Neural cell (in vitro differentiated cells): ENCODE measurements at regions not wholly inside any gene's neighbourhood (a gene's known extent, or its start where the extent isn't known, plus 50 kb on each side); places are given as distances from the start of the nearest gene placed in this dataset.

ENCODE experiments used
- H2AFZ ChIP-seq: fragments of 200-600, 300-800 bp; sonication (generic), shearing (Covaris generic); 2 replicates; pipeline ENCODE4 v1.6.0; 2014; ENCODE audit warnings: low read depth, mild to moderate bottlenecking, antibody characterized with exemption, low read length, moderate library complexity
- H3F3A ChIP-seq: fragments of 200-600 bp; shearing (Covaris generic); 2 replicates; pipeline ENCODE4 v1.6.1; 2016; ENCODE audit warnings: mild to moderate bottlenecking, moderate library complexity, mixed read lengths, antibody characterized with exemption, low read length; ENCODE audit not compliant: insufficient read depth, poor library complexity, severe bottlenecking
- H3K27ac ChIP-seq: fragments of 200-600, 300-800 bp; sonication (generic), shearing (Covaris generic); 2 replicates; pipeline ENCODE4 v1.5.1; 2014; ENCODE audit warnings: mild to moderate bottlenecking, low read length, moderate library complexity
- H3K27me3 ChIP-seq: fragments of 300-800, 200-600 bp; sonication (generic), shearing (Covaris generic); 2 replicates; pipeline ENCODE4 v1.6.0; 2014; ENCODE audit warnings: mild to moderate bottlenecking, low read depth, low read length, moderate library complexity; ENCODE audit not compliant: insufficient read depth
- H3K36me3 ChIP-seq: fragments of 300-800, 200-600 bp; sonication (generic), shearing (Covaris generic); 2 replicates; pipeline ENCODE4 v1.5.1; 2014; ENCODE audit warnings: mild to moderate bottlenecking, antibody characterized with exemption, low read length, moderate library complexity; ENCODE audit not compliant: insufficient read depth
- H3K4me2 ChIP-seq: fragments of 300-800, 200-600 bp; sonication (generic), shearing (Covaris generic); 2 replicates; pipeline ENCODE4 v1.6.0; 2014; ENCODE audit warnings: mild to moderate bottlenecking, low read length
- H3K4me3 ChIP-seq: fragments of 300-800, 200-600 bp; sonication (generic), shearing (Covaris generic); 2 replicates; pipeline ENCODE4 v1.5.1; 2014; ENCODE audit warnings: mild to moderate bottlenecking, low read length, moderate library complexity
- H3K79me2 ChIP-seq: fragments of 200-600 bp; shearing (Covaris generic); replicated peaks from 2 replicates; pipeline ENCODE4 v1.6.0; 2014; ENCODE audit warnings: mild to moderate bottlenecking, low read length, moderate library complexity; ENCODE audit not compliant: insufficient read depth
- H3K9ac ChIP-seq: fragments of 300-800, 200-600 bp; sonication (generic), shearing (Covaris generic); 2 replicates; pipeline ENCODE4 v1.6.1; 2016; ENCODE audit warnings: mild to moderate bottlenecking, low read length, mixed read lengths
- H3K9me2 ChIP-seq: fragments of 200-600 bp; shearing (Covaris generic); 2 replicates; pipeline ENCODE4 v1.6.1; 2016; ENCODE audit warnings: mild to moderate bottlenecking, low read length, mixed read lengths; ENCODE audit not compliant: insufficient read depth
- H3K9me3 ChIP-seq: fragments of 200-600, 300-800 bp; sonication (generic), shearing (Covaris generic); 2 replicates; pipeline ENCODE4 v1.6.1; 2016; ENCODE audit warnings: mild to moderate bottlenecking, mixed run types, low read length, moderate library complexity, mixed read lengths
- H4K20me1 ChIP-seq: fragments of 200-600 bp; shearing (Covaris generic); 2 replicates; pipeline ENCODE4 v1.6.1; 2016; ENCODE audit warnings: mild to moderate bottlenecking, mixed run types; ENCODE audit not compliant: insufficient read depth
- CTCF ChIP-seq: fragments of 450-650 bp; IDR thresholded peaks from 2 replicates; pipeline ENCODE4 v1.5.1; 2014; ENCODE audit warnings: antibody characterized with exemption, mild to moderate bottlenecking, moderate library complexity; ENCODE audit not compliant: poor library complexity, severe bottlenecking
- EP300 ChIP-seq: fragments of 450-650 bp; conservative IDR thresholded peaks from 2 replicates; pipeline ENCODE4 v1.6.1; 2014; ENCODE audit warnings: antibody characterized with exemption, mild to moderate bottlenecking, moderate library complexity; ENCODE audit not compliant: poor library complexity, severe bottlenecking
- EZH2 ChIP-seq: fragments of 200-600, 300-800 bp; shearing (Covaris generic), sonication (generic); IDR thresholded peaks from 2 replicates; pipeline ENCODE4 v1.6.1; 2014; ENCODE audit warnings: antibody characterized with exemption, low read length, borderline replicate concordance, mild to moderate bottlenecking; ENCODE audit not compliant: insufficient read depth, poor library complexity, severe bottlenecking
- MXI1 ChIP-seq: fragments of 450-650 bp; conservative IDR thresholded peaks from 2 replicates; pipeline ENCODE4 v1.6.1; 2014; ENCODE audit warnings: antibody characterized with exemption, mild to moderate bottlenecking; ENCODE audit not compliant: poor library complexity, severe bottlenecking
- POLR2AphosphoS5 ChIP-seq: IDR thresholded peaks from 2 replicates; pipeline ENCODE4 v1.6.1; 2012
- RAD21 ChIP-seq: fragments of 450-650 bp; conservative IDR thresholded peaks from 2 replicates; pipeline ENCODE4 v1.6.1; 2014; ENCODE audit warnings: antibody characterized with exemption, mild to moderate bottlenecking, moderate library complexity
- REST ChIP-seq: IDR thresholded peaks from 2 replicates; pipeline ENCODE4 v1.6.1; 2012; ENCODE audit warnings: borderline replicate concordance
- SMC3 ChIP-seq: fragments of 450-650 bp; conservative IDR thresholded peaks from 2 replicates; pipeline ENCODE4 v1.6.1; 2014; ENCODE audit warnings: antibody characterized with exemption, mild to moderate bottlenecking, moderate library complexity; ENCODE audit not compliant: poor library complexity
- TAF1 ChIP-seq: IDR thresholded peaks from 2 replicates; pipeline ENCODE4 v1.6.1; 2012; ENCODE audit warnings: low read depth

DNA sequence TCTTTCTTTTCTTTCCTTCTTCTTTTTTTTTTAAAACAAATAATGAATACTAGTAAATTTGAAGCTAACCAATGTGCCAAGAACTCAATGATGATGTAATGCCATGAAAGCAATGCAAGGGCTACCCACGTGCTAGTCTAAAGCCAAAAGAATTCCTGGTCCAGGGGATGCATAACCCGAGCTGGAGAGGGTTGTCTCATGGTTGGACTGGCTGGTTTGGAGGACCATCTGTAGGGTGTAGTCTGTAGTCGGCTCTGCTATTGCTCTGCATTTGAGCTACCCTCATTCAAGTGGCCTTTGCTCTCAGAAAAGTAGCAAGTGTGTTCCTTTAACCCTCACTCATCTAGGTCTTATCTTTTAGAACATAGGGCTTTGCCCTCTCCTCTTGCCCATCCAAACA is 469.6 kb upstream of the CELF4 start:
- Histone ChIP-seq H3K36me3 (no peaks in the 10 kb centered on the region), H3F3A (no peaks in the 10 kb centered on the region), H3K9me3 (no peaks in the 10 kb centered on the region), H3K9me2 (no peaks in the 10 kb centered on the region), H3K4me3 (no peak overlapping the region), H4K20me1 (no peaks in the 10 kb centered on the region), H3K27me3 (no peaks in the 10 kb centered on the region), H3K79me2 (no peaks in the 10 kb centered on the region), H2AFZ (no peak overlapping the region), H3K9ac (no peak overlapping the region), H3K27ac (no peak overlapping the region), H3K4me2 (no peak overlapping the region)
- TF ChIP-seq REST: no peak
- TF ChIP-seq EZH2: no peak
- TF ChIP-seq SMC3: no peak
- no peak for TF ChIP-seq MXI1
- TF ChIP-seq POLR2AphosphoS5: no peak
- no peak for TF ChIP-seq CTCF
- TF ChIP-seq EP300: no peak
- TF ChIP-seq TAF1: no peak
- no peak for TF ChIP-seq RAD21

DNA sequence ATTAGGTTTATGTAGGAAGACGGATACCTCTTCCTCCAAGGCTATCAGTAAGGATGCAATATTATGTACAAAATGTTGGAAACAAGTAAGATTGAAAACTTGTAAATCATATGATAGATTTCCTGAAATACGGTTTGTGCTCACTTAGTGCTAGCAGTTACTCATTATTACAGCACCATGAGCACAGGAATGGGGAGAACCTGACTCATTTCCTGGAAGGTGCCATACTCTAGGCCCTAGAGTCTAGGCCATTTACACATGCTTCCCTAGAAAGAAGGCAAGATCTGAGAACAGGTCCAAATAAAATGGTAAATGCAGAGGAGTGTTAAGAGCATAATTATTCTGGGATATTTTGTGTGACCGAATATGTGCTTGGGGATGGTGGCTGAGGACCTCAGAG is 467.7 kb upstream of the CELF4 start:
- no peaks in the 10 kb centered on the region for H3K9me2 ChIP-seq

More for the DNA sequence above, 467.7 kb upstream of the CELF4 start:
- no peak overlapping the region for H3K27ac ChIP-seq
- H4K20me1 ChIP-seq: no peaks in the 10 kb centered on the region
- no peaks in the 10 kb centered on the region for H3K9me3 ChIP-seq
- H2AFZ ChIP-seq: no peak overlapping the region
- H3K79me2 ChIP-seq: no peaks in the 10 kb centered on the region
- no peaks in the 10 kb centered on the region for H3F3A ChIP-seq
- no peak for TF ChIP-seq EP300
- TF ChIP-seq SMC3: no peak
- TF ChIP-seq CTCF: no peak
- no peak for TF ChIP-seq TAF1
- TF ChIP-seq EZH2: no peak
- TF ChIP-seq POLR2AphosphoS5: no peak
- no peak for TF ChIP-seq RAD21
- no peak for TF ChIP-seq MXI1
- TF ChIP-seq REST: no peak
- no peak overlapping the region for H3K9ac ChIP-seq
- no peaks in the 10 kb centered on the region for H3K27me3 ChIP-seq
- H3K4me3 ChIP-seq: no peak overlapping the region
- H3K36me3 ChIP-seq: no peaks in the 10 kb centered on the region
- no peak overlapping the region for H3K4me2 ChIP-seq
